AG08396 (cell line): ENCODE measurements at regions not wholly inside any gene's neighbourhood (a gene's known extent, or its start where the extent isn't known, plus 50 kb on each side); places are given as distances from the start of the nearest gene placed in this dataset.
"Not testable (repeated sequence)": the region's sequence is repeated elsewhere in the genome, so short reads cannot be mapped to it uniquely, and the experiment has no call there.

ENCODE experiments used
- DNase-seq: peaks from one replicate; pipeline ENCODE4 v3.0.0; 2012; ENCODE audit warnings: low spot score, mixed read lengths

- DNase-seq = no peak
These were observed 91.5 kb upstream of the RREB1 start for GRCh38 chr6:7016226-7016625.

- no peak for DNase-seq
These were observed 86.5 kb upstream of the RREB1 start for GRCh38 chr6:7021301-7021700.

GRCh38 chr6:7025861-7026260, 81.9 kb upstream of the RREB1 start:
- DNase-seq = no peak

- not testable (repeated sequence) for DNase-seq
These were observed 78.8 kb upstream of the RREB1 start for GRCh38 chr6:7028963-7029362.

- not testable (repeated sequence) for DNase-seq
These were observed 76.8 kb upstream of the RREB1 start for GRCh38 chr6:7030968-7031367.

- DNase-seq = no peak
These were observed 74.6 kb upstream of the RREB1 start for GRCh38 chr6:7033202-7033601.

- DNase-seq = no peak
These were observed 73.7 kb upstream of the RREB1 start for GRCh38 chr6:7034055-7034454.

GRCh38 chr6:7035837-7036249, 71.9 kb upstream of the RREB1 start:
- DNase-seq = no peak

- DNase-seq = no peak
These were observed 66.2 kb upstream of the RREB1 start for GRCh38 chr6:7041511-7042026.

- no peak for DNase-seq
These were observed 65.6 kb upstream of the RREB1 start for GRCh38 chr6:7042056-7042653.

- no peak for DNase-seq
These were observed 64.9 kb upstream of the RREB1 start for GRCh38 chr6:7042654-7043545.

- no peak for DNase-seq
These were observed 62.4 kb upstream of the RREB1 start for GRCh38 chr6:7045331-7045730.

GRCh38 chr6:7045746-7046145, 62.0 kb upstream of the RREB1 start:
- no peak for DNase-seq

GRCh38 chr6:7047128-7047527, 60.6 kb upstream of the RREB1 start:
- no peak for DNase-seq

GRCh38 chr6:7047966-7048365, 59.8 kb upstream of the RREB1 start:
- DNase-seq = peak; percentile 25

GRCh38 chr6:7048894-7049293, 58.9 kb upstream of the RREB1 start:
- no peak for DNase-seq

- DNase-seq = no peak
These were observed 57.8 kb upstream of the RREB1 start for GRCh38 chr6:7050004-7050403.

GRCh38 chr6:7050872-7051779, 56.6 kb upstream of the RREB1 start:
- peak; percentile 62 for DNase-seq

- peak; percentile 70 for DNase-seq
These were observed 55.9 kb upstream of the RREB1 start for GRCh38 chr6:7051780-7052442.

GRCh38 chr6:7052443-7053011, 55.2 kb upstream of the RREB1 start:
- DNase-seq = peak; percentile 77

- DNase-seq = no peak
These were observed 54.5 kb upstream of the RREB1 start for GRCh38 chr6:7053125-7053774.
